Thyroid gland (tissue), 4 donors: ENCODE measurements at regions not wholly inside any gene's neighbourhood (a gene's known extent, or its start where the extent isn't known, plus 50 kb on each side); places are given as distances from the start of the nearest gene placed in this dataset.

ENCODE experiments used
- CTCF ChIP-seq, 6 experiments: fragments of 200-600 bp in 3 of 6; fragments of 450-650 bp in 3 of 6; sonication (generic) in 3 of 6; IDR thresholded peaks; one replicate each; pipeline ENCODE4 v1.5.1; 2016 to 2019; ENCODE audit warnings: antibody characterized with exemption in 6 of 6, mild to moderate bottlenecking in 2 of 6, inconsistent platforms in 1 of 6, moderate library complexity in 1 of 6
- POLR2A ChIP-seq, 2 donors: fragments of 450-650 bp; IDR thresholded peaks; one replicate each; pipeline ENCODE4 v1.6.1; 2017; ENCODE audit warnings: antibody characterized with exemption in 2 of 2, mild to moderate bottlenecking in 2 of 2, moderate library complexity in 1 of 2

GRCh38 chr4:155441475-155441874 is 64.7 kb upstream of the MAP9 start:
- TF ChIP-seq POLR2A (IDR thresholded peaks at IDR 0.05), result no peak
- no peak for TF ChIP-seq CTCF (IDR thresholded peaks at IDR 0.05)
